Head of caudate nucleus (tissue), 42 donors: ENCODE measurements at regions not wholly inside any gene's neighbourhood (a gene's known extent, or its start where the extent isn't known, plus 50 kb on each side); places are given as distances from the start of the nearest gene placed in this dataset.
A peak's percentile ranks its signal among the peaks of the same experiment; 100 is the strongest.
"Not testable (repeated sequence)": the region's sequence is repeated elsewhere in the genome, so short reads cannot be mapped to it uniquely, and the experiment has no call there.

Source experiments
- DNase-seq, 42 donors: peaks; one replicate each; pipeline versions ENCODE4 v3.0.0 to v3.0.0-alpha.2; 2020 to 2021; ENCODE audit warnings: mixed read lengths in 7 of 42
- intact Hi-C: fragments of 100-400 bp; cut with DNase I; formaldehyde crosslinking; loops from one replicate; pipeline ENCODE4 v1.15.0; 2022

GRCh38 chr18:23311351-23312121, 141.6 kb upstream of the RIOK3 start:
- intact Hi-C loops: no loop called here
- DNase-seq: no peak

DNA sequence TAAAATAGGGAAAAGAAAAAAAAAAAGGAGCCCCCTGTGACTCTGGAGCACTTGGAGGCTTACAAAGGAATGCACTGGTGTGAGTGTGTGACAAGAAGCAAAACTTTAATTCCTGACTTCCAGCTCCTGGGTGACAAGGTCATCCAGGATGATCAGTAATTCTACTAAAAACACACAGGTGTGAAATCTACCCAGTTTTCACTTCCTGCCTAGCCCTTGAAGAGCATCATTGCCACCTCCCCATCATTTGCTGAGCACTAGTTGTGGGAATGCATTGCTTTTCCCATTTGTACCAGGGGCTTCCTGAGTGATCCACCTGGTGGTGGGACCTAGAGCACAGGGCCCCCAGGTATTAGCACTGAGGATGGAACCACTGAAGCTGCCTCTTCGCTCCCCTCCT, 139.7 kb upstream of the RIOK3 start:
- intact Hi-C loops: no loop called here
- DNase-seq: peak in 1 of 42 donors; percentile 25

- peak in 1 of 42 donors; percentile 17 for DNase-seq
- intact Hi-C loops: no loop called here
These were observed 138.4 kb upstream of the RIOK3 start for GRCh38 chr18:23314672-23315071.

DNA sequence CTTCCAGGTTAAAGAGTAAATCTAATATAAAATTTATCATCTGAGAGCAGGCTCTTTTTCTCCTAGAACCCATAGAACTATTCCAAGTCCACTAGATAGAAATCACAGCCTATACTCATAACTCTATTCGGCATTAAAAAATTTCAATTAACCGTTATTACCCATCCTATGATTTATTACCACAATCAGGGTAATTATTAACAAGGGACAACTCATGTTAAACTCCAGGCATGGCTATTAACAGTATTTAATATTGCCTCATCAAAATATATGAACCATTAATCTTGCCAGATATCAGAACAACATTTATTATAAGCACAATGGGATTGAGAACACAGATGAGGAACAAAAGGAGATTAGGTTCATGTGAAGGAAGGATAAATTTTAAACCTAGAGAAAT, 136.8 kb upstream of the RIOK3 start:
- intact Hi-C loops: no loop called here
- DNase-seq: no peak

DNA sequence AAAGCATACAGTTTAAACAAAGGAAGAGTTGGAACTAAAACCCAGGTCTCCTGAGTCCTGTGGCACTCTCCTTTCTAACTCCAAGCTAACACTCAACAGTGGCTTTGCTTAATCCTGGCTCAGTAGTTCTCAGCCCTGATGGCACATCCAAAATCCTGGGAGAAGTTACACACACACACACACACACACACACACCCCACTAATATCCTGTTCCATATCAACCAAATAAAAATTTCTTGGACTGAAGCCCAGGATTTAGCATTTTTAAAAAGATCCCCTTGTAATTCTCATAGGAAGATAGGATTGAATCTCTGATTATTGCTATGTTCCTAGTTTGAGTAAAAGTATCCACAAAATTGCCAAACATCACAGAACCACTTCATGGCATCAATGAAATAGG, 136.1 kb upstream of the RIOK3 start:
- no peak for DNase-seq
- intact Hi-C loops: no loop called here

- intact Hi-C loops: no loop called here
- no peak for DNase-seq
These were observed 135.0 kb upstream of the RIOK3 start for GRCh38 chr18:23317975-23318675.

DNA sequence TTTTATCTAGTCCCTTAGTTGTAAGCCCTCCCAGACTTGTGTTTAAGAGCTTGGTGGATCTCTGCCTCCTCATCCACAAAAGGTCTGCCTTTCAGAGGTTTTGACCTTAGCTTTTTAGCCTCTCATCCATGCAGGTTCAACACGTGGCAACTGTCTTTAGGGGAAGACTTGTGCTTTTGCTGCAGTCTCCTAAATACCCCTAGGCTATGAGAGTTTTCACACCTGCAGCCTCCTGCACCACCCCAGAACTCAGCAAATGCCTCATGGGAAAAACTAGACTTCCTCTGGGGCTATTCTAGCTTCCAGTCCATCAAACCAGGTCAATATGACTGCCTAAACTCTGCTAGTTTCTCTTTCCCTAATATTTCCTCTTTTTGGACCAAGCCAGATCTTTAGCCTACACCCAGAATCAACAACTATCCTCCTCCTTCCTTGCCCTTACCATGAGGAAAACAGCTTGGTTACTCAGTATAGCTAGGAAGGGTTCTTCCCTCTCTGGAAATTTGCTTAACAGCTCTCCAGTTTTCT, 132.3 kb upstream of the RIOK3 start:
- no peak for DNase-seq
- intact Hi-C loops: no loop called here

DNA sequence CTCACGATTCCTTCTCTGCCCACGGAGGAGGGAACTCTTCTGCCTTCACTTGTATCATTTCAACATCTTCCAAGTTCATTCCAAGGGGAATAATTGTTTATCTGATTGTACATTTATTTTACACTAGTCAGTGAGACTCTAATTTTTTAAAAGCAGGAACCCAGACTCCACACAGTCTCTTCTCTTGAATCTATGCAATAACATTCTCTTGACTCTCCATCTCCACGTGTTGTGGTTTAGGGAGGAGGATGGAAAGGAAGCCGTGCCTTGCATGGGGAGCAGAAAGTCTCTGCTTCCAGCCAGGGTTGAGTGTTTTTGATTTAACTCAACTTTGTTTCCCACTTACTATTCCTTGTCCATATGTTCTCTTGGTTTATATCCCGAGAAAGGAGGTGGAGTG, 131.1 kb upstream of the RIOK3 start:
- no peak for DNase-seq
- intact Hi-C loops: no loop called here

DNA sequence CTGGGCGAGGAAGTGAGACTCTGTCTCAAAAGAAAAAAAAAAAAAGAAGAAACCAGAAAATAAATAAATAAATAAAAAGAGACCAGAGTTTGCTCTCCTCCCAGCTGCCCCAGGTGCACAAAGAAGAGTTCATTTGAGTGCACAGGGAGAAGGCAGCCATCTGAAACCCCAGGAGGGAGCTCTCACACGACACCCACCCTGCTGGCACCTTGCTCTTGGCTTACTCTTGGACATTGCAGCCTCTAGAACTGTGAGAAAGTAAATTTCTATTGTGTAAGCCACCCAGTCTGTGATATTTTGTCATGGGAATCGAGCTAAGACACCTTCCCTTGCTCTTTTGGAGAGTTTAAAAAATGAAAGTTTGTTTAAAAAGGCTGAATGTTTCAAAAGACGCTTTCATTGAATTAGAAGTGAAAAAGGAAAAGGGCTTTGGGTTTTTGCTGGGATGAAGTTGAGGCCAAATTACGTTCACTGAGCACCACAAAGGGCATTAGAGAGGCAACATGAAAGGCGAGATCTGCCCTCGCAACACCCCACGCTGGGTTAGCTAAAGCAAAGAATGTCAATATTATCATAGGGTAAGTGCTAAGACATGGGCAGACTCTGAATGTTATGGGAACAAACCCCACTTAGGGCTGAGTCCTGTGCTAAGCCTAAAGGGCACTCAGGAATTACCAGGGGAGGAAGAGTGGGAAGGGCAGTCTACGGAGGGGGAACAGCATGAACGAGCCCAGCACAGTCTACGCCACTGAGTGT, 128.9 kb upstream of the RIOK3 start:
- intact Hi-C loops: no loop called here
- DNase-seq: no peak

- no peak for DNase-seq
- intact Hi-C loops: no loop called here
These were observed 128.2 kb upstream of the RIOK3 start for GRCh38 chr18:23324861-23325260.

- intact Hi-C loops, DNase-seq: not testable (repeated sequence)
These were observed 123.4 kb upstream of the RIOK3 start for GRCh38 chr18:23329671-23330070.

DNA sequence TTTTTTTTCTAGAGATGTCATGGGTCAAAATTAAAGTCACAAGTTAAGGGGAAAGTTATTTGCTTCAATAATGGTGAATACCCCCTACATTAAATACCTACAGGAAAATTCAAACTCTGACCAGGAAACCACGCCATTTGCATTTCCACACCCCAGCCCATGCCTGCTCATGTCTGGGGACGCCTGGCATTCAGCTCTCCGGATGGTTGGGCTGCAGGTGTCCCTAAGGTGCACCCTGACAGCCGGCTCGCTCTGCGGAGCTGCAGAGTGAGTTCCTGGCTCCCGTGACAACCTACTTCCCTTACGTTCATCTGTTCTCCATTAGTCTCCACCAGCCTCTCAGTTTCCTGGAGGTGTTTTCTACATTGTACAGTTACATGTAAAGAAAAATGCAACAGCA, 122.7 kb upstream of the RIOK3 start:
- intact Hi-C loops: no loop called here
- no peak for DNase-seq

DNA sequence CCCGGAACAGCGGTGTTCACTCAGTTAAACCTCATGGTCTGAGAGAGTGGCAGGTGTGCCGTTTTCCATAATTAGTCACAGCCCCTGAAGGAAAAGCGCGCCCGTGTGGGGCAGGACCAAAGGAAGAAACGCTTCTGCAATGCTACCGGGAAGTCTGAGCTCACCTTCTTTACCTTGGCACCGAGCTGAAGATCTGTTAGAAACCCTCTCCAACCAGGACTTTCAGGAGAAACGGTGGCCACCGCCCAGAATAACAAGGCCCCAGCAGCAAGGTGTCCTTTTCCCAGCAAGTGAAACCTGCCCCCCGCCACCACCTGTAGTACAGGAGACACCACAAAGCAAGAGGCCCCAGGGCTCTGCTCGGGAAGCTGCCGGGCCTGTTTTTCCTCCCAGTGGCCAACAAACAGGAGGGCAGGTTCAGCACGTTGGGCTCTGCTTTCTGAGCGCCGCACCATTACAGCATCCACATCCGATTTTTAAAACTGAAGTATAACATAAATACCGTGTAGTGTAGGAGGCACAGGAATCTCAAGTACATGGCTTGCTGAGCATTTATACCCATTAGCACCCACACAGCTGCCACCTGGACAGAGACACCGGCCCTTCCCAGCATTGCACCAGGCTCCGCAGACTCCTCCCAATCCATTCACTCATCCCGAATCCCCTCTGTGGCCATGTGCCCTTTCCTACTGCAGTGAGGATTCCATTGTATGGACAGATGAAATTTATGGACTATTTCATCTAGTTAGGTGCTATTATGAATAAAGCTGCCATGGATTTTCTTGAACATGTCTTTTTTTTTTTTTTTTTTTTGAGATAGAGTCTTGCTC, 121.8 kb upstream of the RIOK3 start:
- intact Hi-C loops: no loop called here
- DNase-seq: no peak

DNA sequence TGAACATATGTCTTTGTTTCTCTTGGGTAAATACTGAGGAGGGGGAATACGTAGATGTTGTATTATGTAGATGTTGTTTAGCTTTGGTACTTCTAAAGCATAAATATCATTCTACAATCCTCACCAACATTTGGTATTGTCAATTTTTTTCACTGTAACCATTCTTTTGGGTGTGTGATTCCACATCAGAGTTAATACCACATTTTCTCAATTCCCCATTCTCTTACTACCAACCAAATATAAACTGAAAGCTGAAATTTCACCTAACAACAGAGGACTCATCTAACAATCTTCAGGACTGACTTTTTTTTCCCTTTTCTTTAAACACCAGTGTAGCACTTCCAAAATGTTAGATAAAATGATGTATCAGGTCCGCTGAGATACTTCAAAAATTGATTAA, 120.7 kb upstream of the RIOK3 start:
- DNase-seq: no peak
- intact Hi-C loops: no loop called here

GRCh38 chr18:23333827-23334226, 119.3 kb upstream of the RIOK3 start:
- intact Hi-C loops: no loop called here
- DNase-seq: no peak

GRCh38 chr18:23334569-23334968, 118.5 kb upstream of the RIOK3 start:
- DNase-seq: no peak
- intact Hi-C loops: no loop called here

GRCh38 chr18:23336101-23336500, 117.0 kb upstream of the RIOK3 start:
- intact Hi-C loops: no loop called here
- no peak for DNase-seq

DNA sequence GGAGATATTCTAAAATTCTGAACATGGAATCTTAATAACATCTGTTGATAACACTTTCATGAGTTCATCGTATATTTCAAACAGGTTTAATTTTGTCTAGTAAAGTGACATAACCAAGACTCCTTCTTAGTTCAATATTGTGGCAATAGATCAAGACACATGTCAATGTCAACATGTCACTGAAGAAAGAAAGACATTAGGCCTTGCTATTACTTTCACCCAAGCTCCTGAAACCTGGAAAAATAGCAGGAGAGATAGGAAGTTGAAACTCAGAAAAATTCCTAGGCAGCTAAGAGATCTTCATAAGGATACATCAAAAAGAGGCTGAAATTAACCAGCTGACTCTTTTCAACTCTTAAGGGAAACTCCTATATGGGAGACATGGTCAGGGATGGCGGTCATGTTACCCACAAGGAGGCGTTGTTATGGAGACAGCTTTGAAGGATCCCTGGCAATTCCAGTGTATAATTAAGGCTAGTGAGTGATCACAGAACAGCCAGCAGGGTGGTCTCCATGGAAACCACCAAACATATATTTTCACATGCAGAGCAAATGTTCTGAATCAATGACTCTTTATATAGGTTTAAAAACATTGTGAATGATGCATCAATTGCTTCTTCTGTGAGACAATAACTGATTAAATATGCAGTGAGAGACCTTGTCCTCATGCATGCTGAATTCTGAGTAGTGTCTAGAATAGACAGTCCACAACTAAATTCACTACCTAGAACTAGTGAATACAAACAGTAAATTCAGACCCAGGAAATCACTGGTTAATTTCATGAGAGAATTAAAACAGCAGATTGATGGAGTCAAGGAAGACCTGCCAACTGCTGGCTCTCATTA, 115.3 kb upstream of the RIOK3 start:
- no peak for DNase-seq
- intact Hi-C loops: no loop called here
